ENCODE measurements at regions not wholly inside any gene's neighbourhood (a gene's known extent, or its start where the extent isn't known, plus 50 kb on each side); places are given as distances from the start of the nearest gene placed in this dataset.

GRCh38 chr6:166724576-166724975, 97.5 kb upstream of the RPS6KA2 start:
- TF ChIP-seq POLR2A (IDR thresholded peaks at IDR 0.05) (no peak), POLR2AphosphoS5 (IDR thresholded peaks at IDR 0.05) (no peak), CTCF (IDR thresholded peaks at IDR 0.05) (no peak), EP300 (IDR thresholded peaks at IDR 0.05) (no peak)
